SU-DHL-6 (cell line): ENCODE measurements at regions not wholly inside any gene's neighbourhood (a gene's known extent, or its start where the extent isn't known, plus 50 kb on each side); places are given as distances from the start of the nearest gene placed in this dataset.

Source experiments
- EZH2phosphoT487 ChIP-seq: fragments of 200-600 bp; sonication (generic), shearing (Covaris generic); conservative IDR thresholded peaks from 2 replicates; pipeline ENCODE4 v1.6.1; 2018; ENCODE audit warnings: mild to moderate bottlenecking, antibody characterized with exemption, low read length, moderate library complexity, mixed read lengths
- TF ChIP-seq, protein P1 (sequence below): fragments of 200-600 bp; sonication (generic); IDR thresholded peaks from one replicate; pipeline ENCODE4 v1.5.1; 2017; ENCODE audit warnings: antibody characterized with exemption, mild to moderate bottlenecking, low read length, moderate library complexity; ENCODE audit not compliant: insufficient read depth, poor library complexity, severe bottlenecking

- TF ChIP-seq EZH2phosphoT487, result no peak
- TF ChIP-seq, protein P1, sequence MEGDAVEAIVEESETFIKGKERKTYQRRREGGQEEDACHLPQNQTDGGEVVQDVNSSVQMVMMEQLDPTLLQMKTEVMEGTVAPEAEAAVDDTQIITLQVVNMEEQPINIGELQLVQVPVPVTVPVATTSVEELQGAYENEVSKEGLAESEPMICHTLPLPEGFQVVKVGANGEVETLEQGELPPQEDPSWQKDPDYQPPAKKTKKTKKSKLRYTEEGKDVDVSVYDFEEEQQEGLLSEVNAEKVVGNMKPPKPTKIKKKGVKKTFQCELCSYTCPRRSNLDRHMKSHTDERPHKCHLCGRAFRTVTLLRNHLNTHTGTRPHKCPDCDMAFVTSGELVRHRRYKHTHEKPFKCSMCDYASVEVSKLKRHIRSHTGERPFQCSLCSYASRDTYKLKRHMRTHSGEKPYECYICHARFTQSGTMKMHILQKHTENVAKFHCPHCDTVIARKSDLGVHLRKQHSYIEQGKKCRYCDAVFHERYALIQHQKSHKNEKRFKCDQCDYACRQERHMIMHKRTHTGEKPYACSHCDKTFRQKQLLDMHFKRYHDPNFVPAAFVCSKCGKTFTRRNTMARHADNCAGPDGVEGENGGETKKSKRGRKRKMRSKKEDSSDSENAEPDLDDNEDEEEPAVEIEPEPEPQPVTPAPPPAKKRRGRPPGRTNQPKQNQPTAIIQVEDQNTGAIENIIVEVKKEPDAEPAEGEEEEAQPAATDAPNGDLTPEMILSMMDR, result no peak
Observed at GRCh38 chr18:2217356-2217755, 353.9 kb downstream of the METTL4 start.
